HepG2 (cell line): ENCODE measurements at regions not wholly inside any gene's neighbourhood (a gene's known extent, or its start where the extent isn't known, plus 50 kb on each side); places are given as distances from the start of the nearest gene placed in this dataset.

Experiments
- ASH2L ChIP-seq: fragments of 300-600, 200-600 bp; sonication (generic); IDR thresholded peaks from 2 replicates; pipeline ENCODE4 v1.7.0; 2017; ENCODE audit warnings: low read depth, mild to moderate bottlenecking, moderate library complexity, mixed read lengths, low read length; ENCODE audit not compliant: insufficient read length
- CHD2 ChIP-seq: IDR thresholded peaks from 2 replicates; pipeline ENCODE4 v1.6.1; 2011; ENCODE audit warnings: low read depth, low read length, improper control_type of control experiment
- CTCF ChIP-seq: sonication (generic); formaldehyde crosslinking; IDR thresholded peaks from 2 replicates; pipeline ENCODE4 v1.5.0; 2020; ENCODE audit warnings: mild to moderate bottlenecking, missing genetic modification reagents, moderate library complexity
- KAT7 ChIP-seq: IDR thresholded peaks from 2 replicates; pipeline ENCODE4 v1.6.1; 2018; ENCODE audit warnings: borderline replicate concordance, missing compliant biosample characterization
- U2AF1 ChIP-seq: fragments of 200-400 bp; formaldehyde crosslinking; optimal IDR thresholded peaks from 2 replicates; pipeline ENCODE3; 2017; ENCODE audit warnings: mild to moderate bottlenecking, low read depth, low read length
- ZIK1 ChIP-seq: sonication (generic); formaldehyde crosslinking; IDR thresholded peaks from 2 replicates; pipeline ENCODE4 v1.5.0; 2020; ENCODE audit warnings: mild to moderate bottlenecking, low read depth, missing genetic modification reagents, borderline replicate concordance
- ZNF350 ChIP-seq: sonication (generic); formaldehyde crosslinking; IDR thresholded peaks from 2 replicates; pipeline ENCODE4 v1.4.0; 2020; ENCODE audit warnings: mild to moderate bottlenecking, low read depth, missing genetic modification reagents, borderline replicate concordance
- ZNF580 ChIP-seq: IDR thresholded peaks from 2 replicates; pipeline ENCODE4 v1.6.1; 2016; ENCODE audit warnings: low read depth, borderline replicate concordance

DNA sequence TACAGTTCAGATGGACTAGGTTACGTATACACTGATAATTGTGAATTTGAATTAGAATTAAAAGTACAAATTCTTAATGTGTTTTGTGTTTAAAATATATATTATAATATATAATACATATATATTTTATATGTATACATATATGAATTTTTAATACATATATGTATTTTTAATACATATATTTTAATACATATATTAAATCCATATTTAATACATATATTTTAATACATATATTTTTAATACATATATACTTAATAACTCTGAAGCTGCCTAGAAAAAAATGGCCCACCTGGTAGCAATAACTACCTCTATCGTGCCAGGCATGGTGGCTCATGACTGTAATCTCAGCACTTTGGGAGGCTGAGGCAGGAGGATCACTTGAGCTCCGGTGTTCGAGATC lies 179.1 kb upstream of the SAMSN1 start:
- no peak for TF ChIP-seq CHD2
- no peak for TF ChIP-seq U2AF1
- no peak for TF ChIP-seq ZNF350 (CRISPR knock-in tag)
- TF ChIP-seq KAT7 (CRISPR knock-in tag): no peak
- no peak for TF ChIP-seq ZIK1 (CRISPR knock-in tag)
- no peak for TF ChIP-seq CTCF (CRISPR knock-in tag)
- no peak for TF ChIP-seq ZNF580 (CRISPR knock-in tag)
- TF ChIP-seq ASH2L: no peak
